Left ventricle myocardium inferior (tissue), 1 donor: ENCODE measurements at regions not wholly inside any gene's neighbourhood (a gene's known extent, or its start where the extent isn't known, plus 50 kb on each side); places are given as distances from the start of the nearest gene placed in this dataset.

Source experiments
- DNase-seq: peaks from one replicate; pipeline ENCODE4 v3.0.0-alpha.2; 2020
- H3K27ac ChIP-seq: fragments of 200-600 bp; replicated peaks from 2 replicates; pipeline ENCODE4 v1.8.0; 2021
- H3K27me3 ChIP-seq: fragments of 200-600 bp; 2 replicates; pipeline ENCODE4 v1.8.0; 2021; ENCODE audit warnings: low read depth
- H3K36me3 ChIP-seq: fragments of 200-600 bp; 2 replicates; pipeline ENCODE4 v1.8.0; 2021
- H3K4me1 ChIP-seq: fragments of 200-600 bp; 2 replicates; pipeline ENCODE4 v1.8.0; 2021
- H3K4me3 ChIP-seq: fragments of 200-600 bp; 2 replicates; pipeline ENCODE4 v1.8.0; 2021; ENCODE audit warnings: mild to moderate bottlenecking, moderate library complexity
- H3K9me3 ChIP-seq: fragments of 200-600 bp; replicated peaks from 2 replicates; pipeline ENCODE4 v1.8.0; 2021
- CTCF ChIP-seq: fragments of 200-600 bp; IDR thresholded peaks from 2 replicates; pipeline ENCODE4 v1.8.0; 2021; ENCODE audit warnings: antibody characterized with exemption, mild to moderate bottlenecking, borderline replicate concordance
- intact Hi-C: fragments of 100-400 bp; cut with micrococcal nuclease; formaldehyde crosslinking; loops from one replicate; pipeline ENCODE4 v1.11.0; 2022
- donor health status: DM: no; HTN: yes; CAD: no; lungs with severe emphysema.

GRCh38 chr1:2920421-2921015 lies 100.7 kb upstream of the ACTRT2 start:
- no peak for TF ChIP-seq CTCF
- no peaks in the 10 kb centered on the region for H3K9me3 ChIP-seq
- H3K27me3 ChIP-seq: peaks cover 60% of the 10 kb centered on the region
- no peaks in the 10 kb centered on the region for H3K4me1 ChIP-seq
- no peaks in the 10 kb centered on the region for H3K36me3 ChIP-seq
- intact Hi-C loops: no loop called here
- DNase-seq: no peak
- H3K4me3 ChIP-seq: no peak overlapping the region
- no peak overlapping the region for H3K27ac ChIP-seq

GRCh38 chr1:2921970-2922686 lies 99.1 kb upstream of the ACTRT2 start:
- peaks cover 61% of the 10 kb centered on the region for H3K27me3 ChIP-seq
- H3K36me3 ChIP-seq: no peaks in the 10 kb centered on the region
- no peak for DNase-seq
- peak; percentile 60 for TF ChIP-seq CTCF
- intact Hi-C loops: no loop called here
- H3K27ac ChIP-seq: no peak overlapping the region
- H3K4me1 ChIP-seq: no peaks in the 10 kb centered on the region
- no peak overlapping the region for H3K4me3 ChIP-seq
- H3K9me3 ChIP-seq: no peaks in the 10 kb centered on the region

GRCh38 chr1:2923351-2923750 lies 97.9 kb upstream of the ACTRT2 start:
- H3K4me1 ChIP-seq: no peaks in the 10 kb centered on the region
- no peaks in the 10 kb centered on the region for H3K9me3 ChIP-seq
- no peaks in the 10 kb centered on the region for H3K36me3 ChIP-seq
- H3K27me3 ChIP-seq: peaks cover 65% of the 10 kb centered on the region
- no peak overlapping the region for H3K27ac ChIP-seq
- intact Hi-C loops: no loop called here
- H3K4me3 ChIP-seq: no peak overlapping the region
- DNase-seq: no peak
- TF ChIP-seq CTCF: no peak

- H3K9me3 ChIP-seq: no peaks in the 10 kb centered on the region
- no peaks in the 10 kb centered on the region for H3K36me3 ChIP-seq
- H3K27me3 ChIP-seq: peaks cover 70% of the 10 kb centered on the region
- no peak for DNase-seq
- H3K4me3 ChIP-seq: no peak overlapping the region
- H3K4me1 ChIP-seq: no peaks in the 10 kb centered on the region
- TF ChIP-seq CTCF: no peak
- no peak overlapping the region for H3K27ac ChIP-seq
- intact Hi-C loops: no loop called here
Measured at GRCh38 chr1:2925291-2925690, 96.0 kb upstream of the ACTRT2 start.

- no peak for DNase-seq
- no peak overlapping the region for H3K27ac ChIP-seq
- H3K4me3 ChIP-seq: no peak overlapping the region
- TF ChIP-seq CTCF: no peak
- H3K36me3 ChIP-seq: no peaks in the 10 kb centered on the region
- peaks cover 70% of the 10 kb centered on the region for H3K27me3 ChIP-seq
- intact Hi-C loops: no loop called here
- no peaks in the 10 kb centered on the region for H3K9me3 ChIP-seq
- H3K4me1 ChIP-seq: no peaks in the 10 kb centered on the region
Measured at GRCh38 chr1:2925918-2926317, 95.3 kb upstream of the ACTRT2 start.
